Left ventricle myocardium inferior (tissue), 1 donor: ENCODE measurements at regions not wholly inside any gene's neighbourhood (a gene's known extent, or its start where the extent isn't known, plus 50 kb on each side); places are given as distances from the start of the nearest gene placed in this dataset.

Source experiments
- DNase-seq: peaks from one replicate; pipeline ENCODE4 v3.0.0-alpha.2; 2020
- H3K27ac ChIP-seq: fragments of 200-600 bp; replicated peaks from 2 replicates; pipeline ENCODE4 v1.8.0; 2021
- H3K27me3 ChIP-seq: fragments of 200-600 bp; 2 replicates; pipeline ENCODE4 v1.8.0; 2021; ENCODE audit warnings: low read depth
- H3K36me3 ChIP-seq: fragments of 200-600 bp; 2 replicates; pipeline ENCODE4 v1.8.0; 2021
- H3K4me1 ChIP-seq: fragments of 200-600 bp; 2 replicates; pipeline ENCODE4 v1.8.0; 2021
- H3K4me3 ChIP-seq: fragments of 200-600 bp; 2 replicates; pipeline ENCODE4 v1.8.0; 2021; ENCODE audit warnings: mild to moderate bottlenecking, moderate library complexity
- H3K9me3 ChIP-seq: fragments of 200-600 bp; replicated peaks from 2 replicates; pipeline ENCODE4 v1.8.0; 2021
- CTCF ChIP-seq: fragments of 200-600 bp; IDR thresholded peaks from 2 replicates; pipeline ENCODE4 v1.8.0; 2021; ENCODE audit warnings: antibody characterized with exemption, mild to moderate bottlenecking, borderline replicate concordance
- intact Hi-C: fragments of 100-400 bp; cut with micrococcal nuclease; formaldehyde crosslinking; loops from one replicate; pipeline ENCODE4 v1.11.0; 2022
- donor health status: DM: no; HTN: yes; CAD: no; lungs with severe emphysema.

GRCh38 chr11:87820011-87820410 is 355.2 kb downstream of the RAB38 start:
- H3K36me3 ChIP-seq, result no peaks in the 10 kb centered on the region
- H3K27me3 ChIP-seq, result no peaks in the 10 kb centered on the region
- H3K9me3 ChIP-seq, result no peaks in the 10 kb centered on the region
- no peaks in the 10 kb centered on the region for H3K4me1 ChIP-seq
- intact Hi-C loops, result no loop called here
- H3K4me3 ChIP-seq, result no peak overlapping the region
- H3K27ac ChIP-seq, result no peak overlapping the region
- DNase-seq, result no peak
- TF ChIP-seq CTCF, result no peak

- Histone ChIP-seq H3K4me1 (no peaks in the 10 kb centered on the region), H3K36me3 (no peaks in the 10 kb centered on the region), H3K27ac (no peak overlapping the region), H3K27me3 (no peaks in the 10 kb centered on the region), H3K9me3 (no peaks in the 10 kb centered on the region), H3K4me3 (no peak overlapping the region)
- intact Hi-C loops, result no loop called here
- TF ChIP-seq CTCF, result no peak
- DNase-seq, result no peak
Observed at GRCh38 chr11:87819151-87819550, 356.1 kb downstream of the RAB38 start.

GRCh38 chr11:87812571-87813365 is 362.5 kb downstream of the RAB38 start:
- H3K36me3 ChIP-seq, result no peaks in the 10 kb centered on the region
- H3K9me3 ChIP-seq, result no peaks in the 10 kb centered on the region
- no peak overlapping the region for H3K4me3 ChIP-seq
- no peak for DNase-seq
- H3K27ac ChIP-seq, result no peak overlapping the region
- intact Hi-C loops, result no loop called here
- no peaks in the 10 kb centered on the region for H3K27me3 ChIP-seq
- H3K4me1 ChIP-seq, result no peaks in the 10 kb centered on the region
- no peak for TF ChIP-seq CTCF

GRCh38 chr11:87810486-87810885 is 364.8 kb downstream of the RAB38 start:
- Histone ChIP-seq H3K4me3 (no peak overlapping the region), H3K9me3 (no peaks in the 10 kb centered on the region), H3K27ac (no peak overlapping the region), H3K36me3 (no peaks in the 10 kb centered on the region), H3K4me1 (no peaks in the 10 kb centered on the region), H3K27me3 (no peaks in the 10 kb centered on the region)
- no peak for DNase-seq
- intact Hi-C loops, result no loop called here
- TF ChIP-seq CTCF, result no peak

- intact Hi-C loops, result no loop called here
- H3K4me1 ChIP-seq, result no peaks in the 10 kb centered on the region
- DNase-seq, result no peak
- TF ChIP-seq CTCF, result no peak
- no peaks in the 10 kb centered on the region for H3K36me3 ChIP-seq
- no peaks in the 10 kb centered on the region for H3K27me3 ChIP-seq
- no peak overlapping the region for H3K4me3 ChIP-seq
- no peaks in the 10 kb centered on the region for H3K9me3 ChIP-seq
- H3K27ac ChIP-seq, result no peak overlapping the region
Observed at GRCh38 chr11:87809256-87809655, 366.0 kb downstream of the RAB38 start.
